ENCODE measurements at regions not wholly inside any gene's neighbourhood (a gene's known extent, or its start where the extent isn't known, plus 50 kb on each side); places are given as distances from the start of the nearest gene placed in this dataset.

DNA sequence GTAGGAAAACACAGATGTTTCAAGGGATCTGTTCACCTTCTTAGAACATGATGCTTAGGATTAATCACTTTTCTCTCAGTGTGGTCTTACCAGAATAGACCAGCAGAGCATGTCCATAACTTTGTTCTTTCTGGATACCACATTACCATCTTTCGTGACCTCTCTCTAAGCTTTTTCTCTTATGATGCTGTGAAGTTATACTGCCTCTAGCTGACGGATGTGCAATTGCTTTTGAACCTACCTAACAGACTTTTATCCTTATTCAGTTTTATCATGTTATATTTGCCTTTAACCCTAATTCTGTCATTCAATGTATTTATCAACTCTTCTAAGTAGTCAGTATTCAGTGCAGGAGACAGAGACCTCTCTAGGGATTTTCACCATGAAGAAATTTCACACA lies 246.7 kb downstream of the DACT1 start:
- no peaks in the 10 kb centered on the region for H3F3A ChIP-seq (ENCODE audit: insufficient read depth, low read length, poor library complexity, severe bottlenecking)
- H3K9me2 ChIP-seq (ENCODE audit: insufficient read depth, low read length), result no peaks in the 10 kb centered on the region
- H3K27me3 ChIP-seq (ENCODE audit: insufficient read depth, low read depth, low read length), result no peaks in the 10 kb centered on the region
- no peaks in the 10 kb centered on the region for H3K36me3 ChIP-seq (ENCODE audit: insufficient read depth, low read length)
- H3K9me3 ChIP-seq (ENCODE audit: low read length), result no peaks in the 10 kb centered on the region
- H3K9ac ChIP-seq (ENCODE audit: low read length), result no peak overlapping the region
- no peaks in the 10 kb centered on the region for H4K20me1 ChIP-seq (ENCODE audit: insufficient read depth)
- H3K4me2 ChIP-seq (ENCODE audit: low read length), result no peak overlapping the region
- no peak overlapping the region for H3K27ac ChIP-seq (ENCODE audit: low read length)
- no peak overlapping the region for H3K4me3 ChIP-seq (ENCODE audit: low read length)
- no peak overlapping the region for H2AFZ ChIP-seq (ENCODE audit: low read depth, low read length)
- no peaks in the 10 kb centered on the region for H3K79me2 ChIP-seq (replicated peaks; ENCODE audit: insufficient read depth, low read length)
- no peak for TF ChIP-seq SMC3 (conservative IDR thresholded peaks at IDR 0.05; ENCODE audit: poor library complexity)
- no peak for TF ChIP-seq POLR2AphosphoS5 (IDR thresholded peaks at IDR 0.05)
- no peak for TF ChIP-seq TAF1 (IDR thresholded peaks at IDR 0.05; ENCODE audit: low read depth)
- no peak for TF ChIP-seq RAD21 (conservative IDR thresholded peaks at IDR 0.05)
- no peak for TF ChIP-seq MXI1 (conservative IDR thresholded peaks at IDR 0.05; ENCODE audit: poor library complexity, severe bottlenecking)
- TF ChIP-seq, protein P1, sequence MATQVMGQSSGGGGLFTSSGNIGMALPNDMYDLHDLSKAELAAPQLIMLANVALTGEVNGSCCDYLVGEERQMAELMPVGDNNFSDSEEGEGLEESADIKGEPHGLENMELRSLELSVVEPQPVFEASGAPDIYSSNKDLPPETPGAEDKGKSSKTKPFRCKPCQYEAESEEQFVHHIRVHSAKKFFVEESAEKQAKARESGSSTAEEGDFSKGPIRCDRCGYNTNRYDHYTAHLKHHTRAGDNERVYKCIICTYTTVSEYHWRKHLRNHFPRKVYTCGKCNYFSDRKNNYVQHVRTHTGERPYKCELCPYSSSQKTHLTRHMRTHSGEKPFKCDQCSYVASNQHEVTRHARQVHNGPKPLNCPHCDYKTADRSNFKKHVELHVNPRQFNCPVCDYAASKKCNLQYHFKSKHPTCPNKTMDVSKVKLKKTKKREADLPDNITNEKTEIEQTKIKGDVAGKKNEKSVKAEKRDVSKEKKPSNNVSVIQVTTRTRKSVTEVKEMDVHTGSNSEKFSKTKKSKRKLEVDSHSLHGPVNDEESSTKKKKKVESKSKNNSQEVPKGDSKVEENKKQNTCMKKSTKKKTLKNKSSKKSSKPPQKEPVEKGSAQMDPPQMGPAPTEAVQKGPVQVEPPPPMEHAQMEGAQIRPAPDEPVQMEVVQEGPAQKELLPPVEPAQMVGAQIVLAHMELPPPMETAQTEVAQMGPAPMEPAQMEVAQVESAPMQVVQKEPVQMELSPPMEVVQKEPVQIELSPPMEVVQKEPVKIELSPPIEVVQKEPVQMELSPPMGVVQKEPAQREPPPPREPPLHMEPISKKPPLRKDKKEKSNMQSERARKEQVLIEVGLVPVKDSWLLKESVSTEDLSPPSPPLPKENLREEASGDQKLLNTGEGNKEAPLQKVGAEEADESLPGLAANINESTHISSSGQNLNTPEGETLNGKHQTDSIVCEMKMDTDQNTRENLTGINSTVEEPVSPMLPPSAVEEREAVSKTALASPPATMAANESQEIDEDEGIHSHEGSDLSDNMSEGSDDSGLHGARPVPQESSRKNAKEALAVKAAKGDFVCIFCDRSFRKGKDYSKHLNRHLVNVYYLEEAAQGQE (IDR thresholded peaks at IDR 0.05; ENCODE audit: borderline replicate concordance), result no peak

- no peaks in the 10 kb centered on the region for H3F3A ChIP-seq (ENCODE audit: insufficient read depth, low read length, poor library complexity, severe bottlenecking)
- H3K4me3 ChIP-seq (ENCODE audit: low read length), result no peak overlapping the region
- no peak overlapping the region for H3K27ac ChIP-seq (ENCODE audit: low read length)
- no peaks in the 10 kb centered on the region for H3K36me3 ChIP-seq (ENCODE audit: insufficient read depth, low read length)
- H3K9me2 ChIP-seq (ENCODE audit: insufficient read depth, low read length), result no peaks in the 10 kb centered on the region
- H4K20me1 ChIP-seq (ENCODE audit: insufficient read depth), result no peaks in the 10 kb centered on the region
- H3K4me2 ChIP-seq (ENCODE audit: low read length), result no peak overlapping the region
- no peaks in the 10 kb centered on the region for H3K79me2 ChIP-seq (replicated peaks; ENCODE audit: insufficient read depth, low read length)
- no peak overlapping the region for H3K9ac ChIP-seq (ENCODE audit: low read length)
- no peaks in the 10 kb centered on the region for H3K27me3 ChIP-seq (ENCODE audit: insufficient read depth, low read depth, low read length)
- TF ChIP-seq SMC3 (conservative IDR thresholded peaks at IDR 0.05; ENCODE audit: poor library complexity), result no peak
- no peak for TF ChIP-seq CTCF (IDR thresholded peaks at IDR 0.05; ENCODE audit: poor library complexity, severe bottlenecking)
- no peak for TF ChIP-seq EZH2 (IDR thresholded peaks at IDR 0.05; ENCODE audit: borderline replicate concordance, insufficient read depth, low read length, poor library complexity, severe bottlenecking)
- no peak for TF ChIP-seq TAF1 (IDR thresholded peaks at IDR 0.05; ENCODE audit: low read depth)
- TF ChIP-seq RAD21 (conservative IDR thresholded peaks at IDR 0.05), result no peak
- no peak for TF ChIP-seq POLR2AphosphoS5 (IDR thresholded peaks at IDR 0.05)
- no peak for TF ChIP-seq MXI1 (conservative IDR thresholded peaks at IDR 0.05; ENCODE audit: poor library complexity, severe bottlenecking)
- no peak for TF ChIP-seq EP300 (conservative IDR thresholded peaks at IDR 0.05; ENCODE audit: poor library complexity, severe bottlenecking)
- TF ChIP-seq, protein P1 (IDR thresholded peaks at IDR 0.05; ENCODE audit: borderline replicate concordance), result no peak
- no peaks in the 10 kb centered on the region for H3K9me3 ChIP-seq (ENCODE audit: low read length)
- no peak overlapping the region for H2AFZ ChIP-seq (ENCODE audit: low read depth, low read length)
Measured at GRCh38 chr14:58887931-58888330, 250.2 kb downstream of the DACT1 start.
